Hypothalamus (tissue), 51 donors: ENCODE measurements at regions not wholly inside any gene's neighbourhood (a gene's known extent, or its start where the extent isn't known, plus 50 kb on each side); places are given as distances from the start of the nearest gene placed in this dataset.

Experiments
- DNase-seq, 51 donors: peaks; one replicate each; lab custom pipeline; 2025; lab: John Stamatoyannopoulos, UW

DNA sequence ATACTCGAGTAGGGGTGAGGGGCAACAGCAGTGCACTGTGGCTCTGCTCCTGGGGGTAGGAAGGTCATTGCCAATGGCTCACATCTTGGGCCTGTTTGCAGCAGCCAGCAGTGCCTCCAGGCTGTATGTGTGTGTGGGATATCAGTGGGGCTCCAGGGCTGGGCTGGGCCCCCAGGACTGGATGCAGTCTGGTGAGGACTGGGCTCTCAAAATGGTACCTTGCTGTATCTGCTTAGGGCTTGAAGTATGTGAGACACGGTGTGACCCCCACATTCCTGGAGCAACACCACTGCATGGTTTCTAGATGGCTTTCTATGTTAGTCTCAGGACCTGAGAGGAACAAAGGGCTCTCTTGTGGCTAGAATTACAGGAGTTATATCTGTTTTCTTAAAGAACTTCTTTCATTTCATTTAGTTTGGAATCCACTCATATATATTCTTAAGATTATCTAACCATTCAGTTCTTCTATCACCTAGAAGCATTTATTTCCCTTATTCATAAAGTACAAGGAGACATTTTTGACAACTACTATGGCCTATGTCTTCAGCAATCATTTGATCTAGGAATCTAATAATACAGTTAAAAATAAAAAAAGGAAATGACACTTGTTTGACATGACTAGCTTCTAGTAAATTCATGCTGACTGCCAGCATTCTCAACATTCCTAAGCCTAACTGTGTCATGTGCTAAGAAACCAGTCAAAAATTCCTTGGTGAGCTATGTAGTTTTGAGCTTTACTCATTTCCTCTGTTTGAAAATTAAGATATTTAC lies 443.2 kb upstream of the SEMA3A start:
- DNase-seq, result no peak

DNA sequence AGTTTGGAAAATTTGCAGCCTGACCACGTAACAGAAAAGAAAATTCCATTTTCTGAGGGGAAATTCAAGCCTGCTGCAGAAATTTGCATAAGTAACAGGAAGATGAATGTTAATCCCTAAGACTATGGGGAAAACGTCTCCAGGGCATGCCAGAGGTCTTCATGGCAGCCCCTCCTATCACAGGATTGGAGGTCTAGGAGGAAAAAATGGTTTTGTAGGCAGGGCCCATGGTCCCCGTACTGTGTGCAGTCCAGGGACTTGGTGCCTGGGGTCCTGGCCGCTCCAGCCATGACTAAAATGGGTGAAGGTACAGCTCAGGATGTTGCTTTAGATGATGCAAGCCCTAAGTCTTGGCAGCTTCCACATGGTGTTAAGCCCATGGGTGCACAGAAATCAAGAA lies 437.3 kb upstream of the SEMA3A start:
- no peak for DNase-seq

DNA sequence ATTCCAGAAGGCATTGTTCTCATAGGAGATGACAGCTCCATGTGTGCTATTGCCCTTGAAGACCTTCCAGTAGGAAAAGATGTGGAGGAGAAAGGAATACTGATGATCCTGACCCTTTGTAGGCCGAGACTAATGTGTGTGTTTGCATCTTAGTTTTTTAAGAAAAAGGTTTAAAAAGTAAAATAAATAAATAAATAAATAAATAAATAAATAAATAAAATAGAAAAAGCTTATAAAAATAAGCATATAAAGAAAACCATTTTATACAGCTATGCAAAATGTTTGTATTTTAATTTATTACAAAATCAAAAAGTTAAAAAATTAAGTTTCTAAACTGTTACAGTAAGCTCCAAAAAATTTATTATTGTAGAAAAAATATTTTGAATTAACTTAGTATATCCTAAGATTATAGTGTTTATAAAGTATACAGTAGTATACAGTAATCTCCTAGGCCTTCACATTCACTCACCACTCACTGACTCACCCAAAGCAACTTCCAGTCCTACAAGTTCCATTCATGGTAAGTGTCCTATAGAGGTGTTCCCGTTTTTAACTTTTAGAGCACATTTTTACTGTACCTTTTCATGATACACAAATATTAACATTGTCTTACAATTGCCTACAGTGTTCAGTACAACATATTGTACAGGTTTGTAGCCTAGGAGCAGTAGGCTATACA lies 435.2 kb upstream of the SEMA3A start:
- no peak for DNase-seq

DNA sequence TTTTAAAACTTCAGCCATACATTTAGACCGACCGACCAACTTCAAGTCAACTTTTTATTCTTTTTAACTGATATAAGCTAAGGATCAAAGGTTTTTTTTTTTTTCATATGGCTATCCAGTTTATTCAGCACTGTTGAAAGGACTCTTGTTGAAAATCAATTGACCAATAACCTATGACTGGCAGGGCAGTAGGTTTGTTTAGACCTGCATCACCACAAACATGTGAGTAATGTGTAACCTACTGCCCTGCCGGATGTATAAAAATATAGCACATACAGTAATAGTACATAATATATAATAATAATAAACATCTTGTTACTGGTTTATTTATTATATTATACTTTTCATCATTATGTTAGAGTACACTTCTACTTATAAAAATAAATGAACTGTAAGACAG lies 434.6 kb upstream of the SEMA3A start:
- DNase-seq, result no peak

DNA sequence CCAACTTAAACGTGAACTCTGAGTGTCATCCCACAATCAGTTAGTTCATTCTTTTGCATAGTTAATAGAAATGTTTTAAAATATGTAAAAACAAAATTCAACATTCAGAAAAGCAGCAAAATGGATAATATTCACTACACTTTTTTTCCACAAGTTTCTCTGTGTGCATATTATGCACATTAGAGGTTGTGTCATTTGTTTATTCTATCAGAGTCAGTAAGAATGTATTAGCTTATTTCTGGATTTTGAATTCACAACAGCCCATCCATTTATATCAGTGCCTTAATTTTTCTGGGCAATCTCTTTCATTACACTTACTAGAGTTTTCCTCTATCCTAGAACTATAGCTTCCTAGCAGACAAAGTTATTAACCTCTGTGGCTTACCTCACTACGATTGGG lies 432.7 kb upstream of the SEMA3A start:
- DNase-seq, result no peak

DNA sequence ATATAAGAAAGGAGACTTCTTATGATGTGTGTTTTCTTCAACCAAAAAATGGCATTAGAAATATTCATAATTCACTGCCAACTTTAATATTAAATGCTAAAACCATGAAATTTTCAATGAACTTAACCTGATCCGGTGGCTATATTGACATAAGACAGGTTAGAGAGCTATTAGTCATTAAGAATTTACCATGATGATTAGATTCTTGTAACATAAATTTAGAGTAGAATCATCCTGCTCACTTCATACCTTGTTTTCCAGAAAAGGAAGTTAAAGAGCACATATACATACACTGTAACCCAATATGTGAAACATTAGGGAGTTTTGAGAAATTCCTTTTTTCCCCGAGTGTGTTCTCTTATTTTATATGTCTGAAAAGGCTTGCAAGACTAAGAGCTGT lies 430.3 kb upstream of the SEMA3A start:
- DNase-seq, result no peak

DNA sequence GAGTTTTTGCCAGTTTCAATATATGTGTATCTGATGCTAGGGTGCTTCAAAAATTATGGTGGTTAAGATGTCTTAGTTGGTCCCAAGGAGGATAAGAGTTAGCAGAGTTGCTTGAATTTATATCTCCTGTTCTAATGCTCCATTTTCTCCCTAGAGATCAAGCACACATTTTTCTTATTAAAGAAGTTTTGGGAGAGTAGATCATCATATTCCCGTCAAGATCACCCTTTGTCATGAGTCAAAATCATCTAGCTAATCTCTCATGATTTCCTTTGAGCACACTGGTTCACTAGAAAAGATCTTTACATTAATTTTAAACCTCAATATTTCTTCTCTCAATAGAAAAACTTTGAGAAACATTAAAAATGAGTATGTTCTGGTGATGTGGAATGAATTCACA lies 429.9 kb upstream of the SEMA3A start:
- DNase-seq, result no peak

DNA sequence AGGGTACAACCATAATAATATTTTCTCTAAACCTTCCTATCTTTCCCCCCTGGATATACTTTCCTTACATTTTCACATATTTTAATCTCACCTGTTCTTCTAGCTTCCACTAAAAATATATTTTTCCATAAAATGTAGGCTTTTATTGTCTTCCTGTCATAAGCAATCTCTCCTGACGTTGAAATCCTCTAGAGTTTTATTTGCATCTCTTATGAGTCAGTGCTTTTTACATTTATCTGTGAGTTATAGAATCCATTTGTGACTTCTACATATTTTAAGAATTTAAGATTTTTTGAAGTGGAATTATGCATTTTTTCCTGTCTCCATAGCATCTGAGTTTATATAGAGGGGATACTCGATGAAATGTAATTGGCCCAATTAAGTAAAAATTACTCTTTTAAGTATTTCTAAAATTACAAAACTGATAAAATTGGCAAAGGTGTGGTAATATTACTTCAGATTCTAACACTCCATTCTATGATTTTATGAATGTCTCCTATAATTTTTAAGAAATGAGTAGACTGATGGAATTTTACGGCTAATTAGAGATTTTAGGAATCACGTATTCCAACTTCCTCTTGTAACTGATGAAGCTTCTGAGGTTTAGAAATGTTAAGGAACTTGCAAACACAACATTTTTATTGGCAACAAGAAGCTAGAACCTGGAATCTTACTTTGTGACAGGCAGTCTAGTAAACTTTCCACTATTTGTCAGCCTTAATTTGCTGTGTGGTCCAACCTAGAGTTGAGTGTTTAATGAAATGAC lies 422.9 kb upstream of the SEMA3A start:
- no peak for DNase-seq

DNA sequence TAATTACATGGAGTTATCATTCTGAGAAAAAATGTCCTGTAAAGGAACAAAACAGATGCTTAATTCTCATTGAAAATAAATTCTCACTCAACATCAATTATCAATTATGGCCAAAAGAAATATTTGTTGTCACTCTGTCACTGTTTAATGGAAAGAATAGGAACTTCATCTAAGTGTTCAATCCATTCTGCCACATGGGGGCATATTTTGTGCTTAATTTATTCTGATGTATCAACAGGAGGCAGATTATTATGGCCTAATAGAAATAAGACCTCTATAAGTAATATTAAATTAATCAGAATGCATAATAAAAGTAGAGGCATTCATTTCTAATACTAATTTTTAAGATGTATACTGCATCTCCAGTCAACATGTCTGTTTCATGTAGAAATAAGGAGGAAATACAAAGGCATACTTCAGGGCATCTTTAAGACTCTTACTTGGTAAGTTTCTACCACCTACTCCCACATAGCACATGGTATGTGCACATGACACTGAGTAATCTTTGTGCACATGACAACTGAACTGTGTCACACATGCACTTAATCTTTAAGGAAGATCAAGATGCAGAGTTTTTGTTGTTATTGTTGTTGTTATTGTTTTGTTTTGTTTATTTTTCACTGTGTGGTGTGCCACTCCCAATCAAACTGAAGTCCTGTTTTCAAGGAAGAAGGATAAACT lies 420.4 kb upstream of the SEMA3A start:
- DNase-seq, result no peak

DNA sequence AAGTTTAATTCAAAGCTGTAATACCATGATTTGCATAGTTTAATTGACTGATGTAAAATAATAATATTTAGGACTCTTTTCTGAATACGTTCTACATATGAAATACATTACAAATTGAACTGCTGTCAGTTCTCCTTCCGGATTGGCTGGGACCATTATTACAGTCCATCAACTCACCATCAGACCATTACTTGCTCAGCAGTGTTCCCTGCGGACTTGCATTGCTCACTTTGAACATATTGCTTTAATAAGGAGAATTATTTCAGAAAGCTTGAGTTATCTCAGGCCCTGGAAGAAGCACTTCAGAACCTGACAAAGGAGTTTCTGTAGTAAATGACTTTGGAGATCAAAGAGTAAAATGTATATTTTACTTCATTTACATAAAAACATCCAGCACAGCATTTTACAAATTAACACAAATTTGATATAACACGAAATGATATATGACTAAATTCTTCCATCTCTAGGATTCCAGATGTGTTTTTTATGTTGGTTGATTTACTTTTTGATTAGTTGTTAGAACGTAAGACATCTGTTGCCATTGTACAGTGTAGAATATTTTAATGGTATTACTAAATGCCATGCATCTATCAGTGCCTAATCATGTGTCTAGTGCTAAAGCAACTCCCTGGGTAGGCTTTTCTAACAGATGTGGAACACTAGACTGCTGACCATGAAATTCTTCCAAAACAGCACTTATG lies 418.5 kb upstream of the SEMA3A start:
- DNase-seq, result no peak

DNA sequence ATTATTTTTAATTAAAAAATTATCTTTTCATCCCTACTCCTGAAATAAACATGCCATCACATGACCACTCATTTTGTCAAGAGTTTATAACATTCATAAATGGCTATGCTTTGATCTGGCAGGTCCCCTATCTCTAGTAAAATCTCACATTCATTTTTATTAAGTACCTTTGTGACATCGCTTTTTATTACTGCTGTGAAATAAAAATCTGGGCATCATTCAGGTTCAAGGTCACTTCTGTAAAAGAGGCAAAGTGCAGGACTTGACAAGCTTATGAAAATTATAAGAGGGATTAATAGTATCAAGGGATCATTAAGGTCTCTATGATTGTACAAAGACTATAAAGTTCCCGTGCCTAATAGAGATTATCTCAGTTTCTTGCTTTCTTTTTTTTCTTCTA lies 416.8 kb upstream of the SEMA3A start:
- no peak for DNase-seq

DNA sequence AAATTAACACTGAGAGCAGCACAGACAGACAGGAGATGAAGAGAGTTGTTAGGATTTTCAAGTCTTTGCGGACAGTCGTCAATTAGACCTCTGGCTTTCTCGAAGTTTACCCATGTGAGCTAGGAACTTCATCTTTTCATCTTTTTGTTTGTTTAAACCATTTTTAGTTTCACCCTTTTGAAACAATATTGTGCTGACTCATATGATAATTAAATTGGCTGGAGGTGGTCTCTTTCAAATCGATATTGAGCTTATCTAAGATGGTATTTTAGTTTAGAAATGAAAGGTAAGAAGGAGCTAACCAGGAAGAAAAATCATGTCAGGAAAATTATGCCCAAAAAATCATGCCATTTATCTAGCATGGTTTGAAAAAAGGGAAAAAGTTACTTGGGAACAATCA lies 415.8 kb upstream of the SEMA3A start:
- DNase-seq, result no peak

DNA sequence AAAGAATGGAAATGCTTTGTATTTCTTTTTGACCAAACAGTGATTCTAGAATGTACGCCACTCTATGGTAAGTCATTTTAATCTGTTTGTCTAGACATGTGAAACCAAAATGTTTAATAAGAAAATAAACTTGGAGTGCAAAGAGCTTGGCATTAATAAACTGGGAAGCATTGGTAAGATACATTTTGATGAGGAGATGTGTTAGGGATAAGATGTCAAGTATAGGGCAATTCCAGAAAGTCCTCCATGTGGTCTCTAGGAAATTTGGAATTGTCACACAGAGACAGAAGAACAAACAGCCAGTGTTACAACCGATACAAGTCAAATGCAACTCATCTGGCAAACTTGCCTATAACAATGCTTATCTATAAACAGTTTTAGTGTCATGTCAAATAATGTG lies 410.7 kb upstream of the SEMA3A start:
- DNase-seq, result no peak

DNA sequence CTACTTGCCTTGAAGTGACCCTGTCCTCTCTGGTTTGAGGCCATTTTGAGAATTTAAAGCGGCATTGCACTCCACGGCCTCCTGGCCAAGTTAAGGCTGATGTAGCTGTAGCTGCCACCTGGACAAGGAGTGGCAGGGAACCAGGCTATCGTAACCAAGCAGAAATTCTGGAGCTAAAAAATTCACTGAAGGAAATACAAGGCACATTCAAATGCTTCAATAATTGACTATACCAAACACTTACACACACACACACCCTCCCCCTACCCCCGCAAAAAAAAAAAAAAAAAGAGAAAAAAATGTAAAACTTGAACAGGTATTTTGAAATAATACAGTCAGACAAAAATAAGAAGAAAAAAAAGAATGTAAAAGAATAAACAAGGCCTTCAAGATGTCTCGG lies 409.0 kb upstream of the SEMA3A start:
- no peak for DNase-seq

DNA sequence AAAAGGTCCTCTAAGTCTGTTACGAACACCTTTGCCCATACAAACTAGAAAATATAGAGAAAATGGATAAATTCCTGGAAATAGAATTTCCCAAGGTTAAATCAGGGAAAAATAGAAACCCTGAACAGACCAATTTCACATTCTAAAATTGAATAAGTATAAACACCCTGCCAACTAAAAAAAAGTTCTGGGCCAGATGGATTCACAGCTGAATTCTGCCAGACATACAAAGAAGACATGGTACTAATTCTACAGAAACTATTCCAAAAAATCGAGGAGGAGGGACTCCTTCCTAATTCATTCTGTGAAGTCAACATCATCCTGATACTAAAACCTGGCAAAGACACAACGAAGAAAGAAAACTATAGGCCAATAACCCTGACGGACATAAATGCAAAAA lies 400.4 kb upstream of the SEMA3A start:
- no peak for DNase-seq

DNA sequence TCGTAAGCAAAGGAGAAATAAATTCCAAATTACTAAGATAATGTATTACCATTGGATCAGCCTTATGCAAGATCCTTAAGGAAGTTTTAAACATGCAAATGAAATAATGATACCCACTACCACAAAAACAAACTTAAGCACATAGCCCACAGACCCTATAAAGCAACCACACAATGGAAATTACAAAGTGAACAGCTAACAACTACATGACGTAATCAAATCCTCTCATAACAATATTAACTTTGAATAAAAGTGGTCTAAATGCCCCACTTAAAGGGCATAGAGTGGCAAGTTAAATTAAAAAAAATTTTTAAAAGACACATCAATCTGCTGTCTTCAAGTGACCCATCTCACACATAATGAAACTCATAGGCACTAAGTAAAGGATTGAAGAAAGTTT lies 397.3 kb upstream of the SEMA3A start:
- DNase-seq, result no peak

DNA sequence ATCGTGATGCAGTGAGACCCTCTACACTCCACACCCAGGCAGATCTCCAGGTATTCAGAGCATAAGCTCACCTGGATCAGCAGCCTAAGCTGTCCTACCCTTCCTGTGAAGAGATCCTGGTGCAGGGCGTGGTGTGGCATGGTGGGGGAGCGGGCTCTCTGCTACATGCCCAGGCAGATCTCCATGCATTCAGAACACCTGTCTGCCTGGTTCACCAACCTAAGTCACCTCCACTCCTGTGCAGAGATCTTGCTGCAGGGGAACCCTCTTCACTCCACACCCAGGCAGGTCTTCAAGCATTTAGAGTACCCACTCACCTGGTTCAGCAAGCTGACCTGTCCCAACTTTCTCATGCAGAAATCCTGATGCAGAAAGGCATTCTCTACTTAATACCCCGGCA lies 394.4 kb upstream of the SEMA3A start:
- DNase-seq, result no peak

DNA sequence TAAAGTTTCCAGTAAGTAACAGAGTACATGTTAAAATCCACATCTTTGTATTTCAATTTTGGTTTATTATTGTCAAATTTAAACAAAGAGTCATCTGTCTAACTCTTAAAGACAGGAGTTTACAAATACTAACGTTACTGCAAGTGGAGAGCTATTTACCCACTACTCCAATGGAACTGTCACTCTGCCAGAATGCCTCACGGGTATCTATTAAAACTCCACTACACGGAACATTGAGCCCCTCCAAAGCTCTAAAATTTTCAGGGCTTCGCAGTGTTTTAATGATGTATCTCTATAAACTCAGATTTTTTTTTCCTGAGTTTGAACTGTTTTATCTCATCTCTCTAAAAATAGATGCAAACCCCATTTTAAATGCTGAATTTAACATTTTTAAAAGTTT lies 388.7 kb upstream of the SEMA3A start:
- no peak for DNase-seq

DNA sequence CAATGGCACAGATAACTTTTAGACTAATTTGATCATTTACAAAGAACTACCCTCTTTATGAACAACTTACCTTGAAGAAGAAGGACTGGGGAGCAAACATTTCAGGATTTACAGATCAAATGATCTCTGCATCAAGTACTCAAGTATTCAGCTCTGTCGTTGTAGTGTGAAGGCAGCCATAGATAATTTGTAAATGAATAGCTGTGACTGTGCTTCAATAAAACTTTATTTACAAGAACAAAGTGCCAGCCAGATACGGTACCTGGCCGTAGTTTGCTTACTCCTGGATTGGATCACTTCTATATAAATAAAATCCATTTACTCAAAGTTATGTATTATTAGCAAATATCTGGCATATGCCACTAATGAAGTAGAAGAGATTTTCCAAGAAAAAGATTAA lies 388.2 kb upstream of the SEMA3A start:
- DNase-seq, result no peak

DNA sequence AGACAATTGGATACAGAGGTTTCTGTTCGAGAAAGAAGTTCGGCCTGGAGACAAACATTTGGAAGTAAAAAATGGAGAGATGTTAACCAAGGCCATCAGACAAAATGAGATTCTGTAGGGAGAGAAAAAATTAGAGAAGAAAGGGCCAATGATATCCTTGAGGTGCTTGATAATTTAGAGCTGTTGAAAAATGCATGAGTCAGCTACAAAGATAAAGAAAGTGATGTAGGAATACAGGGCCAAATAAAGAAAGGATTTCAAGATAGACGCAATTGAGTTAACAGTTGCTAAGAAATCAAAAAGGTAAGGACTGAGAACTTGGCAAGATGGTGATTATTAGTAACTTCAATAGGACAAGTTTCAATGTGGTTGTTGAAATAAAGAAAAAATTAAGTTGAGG lies 384.2 kb upstream of the SEMA3A start:
- DNase-seq, result no peak

DNA sequence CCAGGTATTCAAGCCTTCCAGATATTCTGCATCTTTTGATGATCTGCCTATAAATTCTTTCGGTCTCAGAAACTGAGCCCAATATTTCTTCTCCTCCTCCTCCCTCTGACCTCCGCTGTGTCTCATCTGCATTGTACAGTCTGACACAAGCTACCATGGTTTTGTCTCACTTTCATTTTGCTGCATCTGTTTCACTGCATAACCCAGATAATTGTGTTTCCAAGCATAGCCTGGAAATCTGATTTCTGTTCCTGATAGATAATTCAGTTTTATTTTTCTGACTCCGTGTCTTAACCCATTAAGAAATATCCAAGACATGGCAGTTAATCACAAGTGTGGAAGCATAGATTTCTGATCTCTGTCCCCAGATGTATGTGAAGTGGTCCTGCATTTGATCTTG lies 374.2 kb upstream of the SEMA3A start:
- DNase-seq, result no peak
